IPS DF 19.7 (cell line): ENCODE measurements at regions not wholly inside any gene's neighbourhood (a gene's known extent, or its start where the extent isn't known, plus 50 kb on each side); places are given as distances from the start of the nearest gene placed in this dataset.
"Not testable (repeated sequence)": the region's sequence is repeated elsewhere in the genome, so short reads cannot be mapped to it uniquely, and the experiment has no call there.

Experiments
- DNase-seq: peaks from one replicate; pipeline ENCODE4 v3.0.0-alpha.2; 2013; ENCODE audit warnings: low read depth, low spot score

DNA sequence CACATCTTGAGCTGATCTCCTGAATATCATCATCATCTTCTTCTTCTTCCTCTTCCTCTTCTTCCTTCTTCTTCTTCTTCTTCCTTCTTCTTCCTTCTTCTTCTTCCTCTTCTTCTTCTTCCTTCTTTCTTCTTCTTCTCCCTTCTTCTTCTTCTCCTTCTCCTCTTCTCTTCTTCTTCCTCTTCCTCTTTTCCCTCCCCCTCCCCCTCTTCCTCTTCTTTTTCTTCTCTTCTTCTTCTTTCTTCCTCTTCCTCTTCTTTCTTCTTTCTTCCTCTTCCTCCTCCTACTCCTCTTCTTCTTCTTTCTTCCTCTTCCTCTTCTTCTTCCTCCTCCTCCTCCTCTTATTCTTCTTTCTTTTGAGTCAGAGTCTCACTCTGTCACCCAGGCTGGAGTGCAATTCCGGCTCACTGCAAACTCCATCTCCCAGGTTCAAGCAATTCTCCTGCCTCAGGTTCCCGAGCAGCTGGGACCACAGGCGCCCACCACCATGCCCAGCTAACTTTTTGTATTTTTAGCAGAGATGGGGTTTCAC lies 197.9 kb upstream of the NANOGP8 start:
- no peak for DNase-seq

DNA sequence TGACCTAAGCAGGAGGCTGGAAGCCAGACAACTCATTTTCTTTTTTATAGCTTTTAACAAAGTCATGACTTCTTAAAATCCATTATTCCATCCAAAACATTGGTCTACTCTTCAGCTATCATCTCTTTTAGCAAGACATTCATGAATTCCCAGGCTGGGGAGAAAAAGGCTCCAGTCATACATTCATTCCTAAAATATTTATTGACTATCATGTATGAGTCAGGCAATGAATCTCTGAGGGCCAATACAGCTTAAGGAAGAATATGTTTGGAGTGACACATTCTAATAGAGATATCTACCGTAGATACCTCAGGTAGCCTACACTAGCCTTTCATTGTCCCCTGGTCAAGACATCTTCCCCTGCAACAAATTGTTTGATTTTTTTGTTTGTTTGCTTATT lies 196.4 kb upstream of the NANOGP8 start:
- DNase-seq: no peak

GRCh38 chr15:35279811-35280210 lies 194.7 kb upstream of the NANOGP8 start:
- no peak for DNase-seq

GRCh38 chr15:35271371-35272043 lies 186.4 kb upstream of the NANOGP8 start:
- DNase-seq: no peak

DNA sequence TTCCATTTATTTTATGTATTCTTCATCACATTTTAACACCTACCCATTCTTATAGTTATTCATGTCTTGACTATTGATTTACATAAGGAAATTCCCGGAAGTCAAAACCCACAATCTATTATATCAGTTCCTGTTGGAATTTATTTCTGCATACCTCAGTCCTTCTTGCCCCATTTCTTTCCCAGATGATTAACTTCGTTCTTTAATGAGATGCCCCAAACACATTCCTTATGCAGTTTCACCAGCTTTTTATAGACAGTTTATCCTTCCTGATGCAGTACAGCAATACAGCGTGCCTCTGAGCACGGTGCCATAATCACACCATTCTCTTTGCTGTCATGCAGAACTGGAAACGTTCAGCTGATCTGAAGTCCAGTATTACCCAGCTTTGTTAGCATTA lies 175.8 kb upstream of the NANOGP8 start:
- DNase-seq: no peak

DNA sequence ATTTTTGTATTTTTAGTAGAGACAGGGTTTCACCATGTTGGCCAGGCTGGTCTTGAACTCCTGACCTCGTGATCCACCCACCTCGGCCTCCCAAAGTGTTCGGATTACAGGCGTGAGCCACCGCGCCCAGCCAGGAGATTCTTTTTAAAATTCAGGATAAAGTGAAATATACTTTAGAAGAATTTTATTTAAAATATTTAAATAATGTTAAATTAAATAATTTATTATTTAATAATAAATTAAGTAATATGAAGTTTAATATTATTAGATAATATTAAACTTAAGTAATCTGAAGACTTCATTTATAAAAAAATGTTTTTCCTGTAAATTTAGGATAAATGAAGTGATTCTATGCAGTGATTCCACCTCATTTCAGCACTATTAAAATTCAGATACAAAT lies 175.2 kb upstream of the NANOGP8 start:
- not testable (repeated sequence) for DNase-seq

DNA sequence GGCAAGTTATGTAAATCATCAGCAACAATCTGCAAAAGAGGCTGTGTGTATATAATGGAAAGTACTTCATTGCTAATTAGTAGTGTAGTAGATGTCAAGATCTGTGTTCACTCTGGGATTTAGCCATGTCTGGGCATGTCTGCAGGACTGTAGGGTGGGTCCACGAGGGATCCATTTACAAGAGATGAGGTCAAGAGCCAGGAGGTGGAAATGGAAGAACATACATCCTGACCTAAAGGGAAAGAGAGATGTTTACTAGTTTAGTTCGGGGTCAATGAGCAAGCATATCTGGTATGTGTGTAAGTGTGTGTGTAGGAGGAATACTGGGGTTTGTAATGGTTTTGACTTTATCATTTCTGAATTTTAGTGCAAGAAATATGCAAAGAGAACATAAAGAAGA lies 171.5 kb upstream of the NANOGP8 start:
- DNase-seq: no peak

DNA sequence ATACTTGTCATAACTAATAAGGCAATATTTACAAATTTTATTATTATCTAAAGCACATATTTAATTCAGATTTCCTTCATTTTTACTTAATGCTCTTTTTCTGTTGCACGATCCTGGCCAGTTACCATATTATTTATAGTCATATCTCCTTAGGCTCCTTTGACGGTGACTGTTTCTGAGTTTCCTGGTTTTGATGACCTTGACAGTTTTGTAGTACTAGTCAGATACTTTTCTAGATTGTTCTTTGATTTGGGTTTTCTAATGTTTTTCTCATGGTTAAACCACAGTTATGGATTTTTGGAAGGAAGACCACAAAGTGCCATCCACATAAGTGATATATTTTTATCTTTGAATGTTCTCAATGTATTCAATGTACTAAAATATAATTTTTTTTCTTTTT lies 171.0 kb upstream of the NANOGP8 start:
- no peak for DNase-seq

DNA sequence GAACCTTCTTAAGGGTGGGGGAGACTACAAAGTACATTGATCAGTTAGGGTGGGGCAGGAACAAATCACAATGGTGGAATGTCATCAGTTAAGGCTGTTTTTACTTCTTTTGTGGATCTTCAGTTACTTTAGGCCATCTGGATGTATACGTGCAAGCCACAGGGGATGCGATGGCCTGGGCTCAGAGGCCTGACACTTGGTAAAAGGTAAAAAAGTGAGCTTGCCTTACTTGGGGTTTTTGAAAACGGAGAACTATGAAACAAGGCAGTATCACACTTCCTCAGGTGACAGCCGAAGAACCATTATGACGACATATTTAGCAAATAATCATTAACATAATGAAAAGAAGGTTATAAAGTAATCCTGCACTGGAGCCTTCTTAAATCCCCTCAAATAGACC lies 169.8 kb upstream of the NANOGP8 start:
- DNase-seq: not testable (repeated sequence)

DNA sequence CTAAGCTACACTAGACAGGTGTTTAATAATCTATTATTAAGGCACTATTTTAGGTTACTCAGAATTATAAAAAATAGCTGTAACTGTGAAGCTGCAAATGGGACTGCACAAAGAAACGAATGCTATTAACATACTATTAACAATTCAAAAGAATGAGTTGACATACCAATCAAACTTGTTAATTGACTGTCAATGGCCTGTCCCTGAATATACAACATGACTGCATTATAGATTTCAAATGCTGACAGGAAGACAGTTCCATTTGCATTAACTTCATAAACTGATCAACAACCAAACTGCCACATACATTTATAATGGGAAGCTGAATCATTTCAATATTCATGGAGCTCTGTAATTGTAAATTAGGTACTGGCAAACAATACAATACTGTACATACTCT lies 169.0 kb upstream of the NANOGP8 start:
- DNase-seq: no peak

- no peak for DNase-seq
Observed at GRCh38 chr15:35252351-35252865, 167.3 kb upstream of the NANOGP8 start.

- DNase-seq: no peak
Observed at GRCh38 chr15:35247150-35247549, 162.1 kb upstream of the NANOGP8 start.

- no peak for DNase-seq
Observed at GRCh38 chr15:35246451-35246850, 161.4 kb upstream of the NANOGP8 start.

DNA sequence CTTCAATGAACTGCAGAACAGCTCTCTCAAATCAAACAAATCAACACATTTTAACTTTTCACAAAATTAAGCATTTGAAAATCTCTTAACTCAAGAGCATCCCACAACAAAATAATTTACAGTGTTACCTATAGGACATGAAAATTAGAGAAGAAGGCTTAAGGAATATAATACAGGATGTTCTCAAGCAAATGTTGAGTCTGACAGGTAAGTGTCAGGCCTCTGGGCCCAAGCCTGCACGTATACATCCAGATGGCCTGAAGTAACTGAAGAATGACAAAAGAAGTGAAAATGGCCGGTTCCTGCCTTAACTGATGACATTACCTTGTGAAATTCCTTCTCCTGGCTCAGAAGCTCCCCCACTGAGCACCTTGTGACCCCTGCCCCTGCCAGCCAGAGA lies 160.6 kb upstream of the NANOGP8 start:
- not testable (repeated sequence) for DNase-seq

DNA sequence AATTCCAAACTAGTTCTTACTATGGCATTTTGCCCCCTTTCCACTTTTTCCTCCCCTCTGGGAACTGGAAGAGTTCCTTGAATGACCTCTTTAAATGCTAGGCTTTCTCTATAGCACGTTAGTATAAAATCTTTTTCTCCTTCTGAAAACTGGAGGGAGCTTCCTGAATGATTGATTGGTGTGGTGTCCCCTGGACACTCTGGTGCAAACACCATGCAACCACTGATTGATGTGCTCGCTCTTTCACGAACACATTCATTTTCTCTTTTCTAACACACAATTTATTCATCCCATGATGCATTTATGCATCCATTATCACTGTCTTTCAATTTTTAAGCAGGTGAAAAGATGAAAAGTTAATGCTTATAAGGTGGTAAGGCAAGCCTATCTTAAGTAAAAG lies 159.1 kb upstream of the NANOGP8 start:
- no peak for DNase-seq

GRCh38 chr15:35243758-35244157 lies 158.7 kb upstream of the NANOGP8 start:
- DNase-seq: no peak

- not testable (repeated sequence) for DNase-seq
Observed at GRCh38 chr15:35239693-35240092, 154.6 kb upstream of the NANOGP8 start.

DNA sequence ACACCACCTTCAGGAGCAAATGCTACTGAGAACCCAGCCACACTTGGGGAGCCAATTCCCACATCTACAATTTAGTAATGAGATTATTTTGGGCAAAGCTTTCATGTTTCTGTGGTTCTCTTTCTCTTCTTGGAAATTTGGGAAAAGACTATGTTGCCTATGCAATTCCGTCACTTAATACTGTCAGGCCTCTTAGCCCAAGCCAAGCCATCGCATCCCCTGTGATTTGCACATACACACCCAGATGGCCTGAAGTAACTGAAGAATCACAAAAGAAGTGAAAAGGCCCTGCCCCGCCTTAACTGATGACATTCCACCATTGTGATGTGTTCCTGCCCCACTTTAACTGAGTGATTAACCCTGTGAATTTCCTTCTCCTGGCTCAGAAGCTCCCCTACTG lies 153.4 kb upstream of the NANOGP8 start:
- not testable (repeated sequence) for DNase-seq

- no peak for DNase-seq
Observed at GRCh38 chr15:35229085-35229484, 144.0 kb upstream of the NANOGP8 start.

GRCh38 chr15:35218215-35218614 lies 133.1 kb upstream of the NANOGP8 start:
- no peak for DNase-seq

GRCh38 chr15:35215093-35215492 lies 130.0 kb upstream of the NANOGP8 start:
- no peak for DNase-seq

- no peak for DNase-seq
Observed at GRCh38 chr15:35211240-35211902, 126.3 kb upstream of the NANOGP8 start.

DNA sequence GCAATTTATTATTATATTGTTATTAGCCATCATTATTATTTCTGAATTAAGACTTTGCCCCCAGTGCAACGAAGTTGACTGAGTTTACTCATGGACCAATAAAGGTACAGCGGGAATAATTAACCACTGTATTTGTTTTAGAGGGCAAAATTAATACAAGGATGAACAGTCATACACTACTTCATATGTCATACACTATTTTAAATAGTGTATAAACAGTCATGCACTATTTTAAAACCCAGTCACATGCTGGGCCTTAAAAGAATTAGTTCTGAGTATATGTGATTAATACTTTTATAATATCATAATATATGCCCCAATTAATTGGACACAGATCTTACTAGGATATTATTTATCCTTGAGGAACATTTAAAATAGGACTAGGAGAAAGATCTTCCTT lies 125.3 kb upstream of the NANOGP8 start:
- DNase-seq: no peak
